CD4-positive, alpha-beta T cell (primary cell): ENCODE measurements at regions not wholly inside any gene's neighbourhood (a gene's known extent, or its start where the extent isn't known, plus 50 kb on each side); places are given as distances from the start of the nearest gene placed in this dataset.

Experiments used
- ATAC-seq: fragments of 200-7000 bp; cut with Tn5 transposase; one replicate; pipeline ENCODE4 v1.10.0; 2022; ENCODE audit warnings: mild to moderate bottlenecking; ENCODE audit not compliant: poor library complexity
- CTCF ChIA-PET: fragments of 350-600 bp; sonication (Branson Sonifier 250); formaldehyde crosslinking; loops from one replicate; lab custom pipeline; 2021; ENCODE audit warnings: antibody characterized with exemption, inconsistent platforms; lab: Charles Lee
- POLR2A ChIA-PET: fragments of 350-600 bp; sonication (Branson Sonifier 250); formaldehyde crosslinking; loops from one replicate; lab custom pipeline; 2021; ENCODE audit warnings: antibody characterized with exemption, inconsistent platforms; lab: Charles Lee
- DNase-seq, 14 experiments: peaks; one replicate each; pipeline ENCODE4 v3.0.0-alpha.2; 2013 to 2020; ENCODE audit warnings: mixed read lengths in 2 of 14
- H3K27ac ChIP-seq, 2 donors: one replicate each; pipeline versions ENCODE4 v1.5.1 to v1.7.0; 2013; ENCODE audit warnings: low read length in 2 of 2, low read depth in 1 of 2, mild to moderate bottlenecking in 1 of 2
- H3K27me3 ChIP-seq, 2 experiments: 1 replicate in 1 of 2; 2 replicates in 1 of 2; pipeline versions ENCODE4 v1.6.1 to v1.7.0; 2013; ENCODE audit warnings: low read length in 2 of 2, control low read depth in 1 of 2, mild to moderate bottlenecking in 1 of 2, moderate library complexity in 1 of 2; ENCODE audit not compliant: insufficient read depth in 2 of 2, control insufficient read depth in 1 of 2
- H3K36me3 ChIP-seq: one replicate; pipeline ENCODE4 v1.6.1; 2013; ENCODE audit warnings: low read length, control low read depth; ENCODE audit not compliant: insufficient read depth
- H3K4me1 ChIP-seq: one replicate; pipeline ENCODE4 v1.6.1; 2013; ENCODE audit warnings: low read length, control low read depth; ENCODE audit not compliant: insufficient read depth
- H3K4me3 ChIP-seq: one replicate; pipeline ENCODE4 v1.5.1; 2013; ENCODE audit warnings: mild to moderate bottlenecking, low read length, moderate library complexity
- H3K9me3 ChIP-seq, 2 experiments: 1 replicate in 1 of 2; 2 replicates in 1 of 2; pipeline versions ENCODE4 v1.6.1 to v1.7.0; 2013; ENCODE audit warnings: low read length in 2 of 2, mild to moderate bottlenecking in 2 of 2, control low read depth in 1 of 2, moderate library complexity in 1 of 2; ENCODE audit not compliant: control insufficient read depth in 1 of 2, insufficient read depth in 1 of 2
- H3K27ac Mint-ChIP-seq: one replicate; pipeline ENCODE4 v1.8.0; 2020; ENCODE audit warnings: mixed read lengths
- H3K27me3 Mint-ChIP-seq: one replicate; pipeline ENCODE4 v1.8.0; 2021; ENCODE audit warnings: mixed read lengths
- H3K36me3 Mint-ChIP-seq: one replicate; pipeline ENCODE4 v1.8.0; 2021; ENCODE audit warnings: low read depth, mixed read lengths
- H3K4me1 Mint-ChIP-seq: one replicate; pipeline ENCODE4 v1.8.0; 2021; ENCODE audit warnings: low read depth, mixed read lengths
- H3K4me3 Mint-ChIP-seq: one replicate; pipeline ENCODE4 v1.8.0; 2020; ENCODE audit warnings: mild to moderate bottlenecking, mixed read lengths
- H3K9me3 Mint-ChIP-seq: one replicate; pipeline ENCODE4 v1.8.0; 2020; ENCODE audit warnings: mixed read lengths
- CTCF ChIP-seq: fragments of 200-600 bp; IDR thresholded peaks from one replicate; pipeline ENCODE4 v1.8.0; 2022; ENCODE audit warnings: antibody characterized with exemption, mild to moderate bottlenecking
- intact Hi-C, 2 experiments: fragments of 100-400 bp; cut with DNase I in 1 of 2; cut with micrococcal nuclease in 1 of 2; formaldehyde crosslinking; loops; one replicate each; pipeline versions ENCODE4 v1.15.1 to v1.9.0; 2023 to 2025; cut with DNase I, micrococcal nuclease

DNA sequence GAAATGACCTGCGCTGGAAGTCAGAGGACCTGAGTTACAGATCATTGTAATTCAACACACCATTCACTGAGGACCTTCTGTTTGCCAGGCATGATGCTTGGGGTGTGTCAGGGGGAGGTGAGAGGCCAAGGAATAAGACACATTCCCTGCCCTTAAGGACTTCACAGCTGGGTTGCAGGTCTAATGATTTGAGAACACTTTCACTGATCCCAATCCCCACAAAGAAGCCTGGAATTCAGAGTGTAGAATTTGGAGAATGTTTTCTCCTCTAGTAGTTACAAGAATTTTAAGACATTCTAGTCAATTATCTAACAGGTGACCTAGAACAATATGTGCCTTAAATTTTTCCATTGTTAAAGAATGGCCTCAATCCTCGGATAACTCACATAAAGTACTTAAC, 322.4 kb downstream of the TNS1 start:
- H3K36me3 ChIP-seq, result no peaks in the 10 kb centered on the region
- H3K4me3 Mint-ChIP-seq, result no peak overlapping the region
- no peak for DNase-seq
- ChIA-PET POLR2A (no interaction called here), CTCF (no interaction called here)
- no peaks in the 10 kb centered on the region for H3K36me3 Mint-ChIP-seq
- no peaks in the 10 kb centered on the region for H3K27me3 Mint-ChIP-seq
- H3K27ac ChIP-seq, result no peak overlapping the region
- no peaks in the 10 kb centered on the region for H3K9me3 ChIP-seq
- intact Hi-C loops, result no loop called here
- H3K27ac Mint-ChIP-seq, result no peak overlapping the region
- H3K4me3 ChIP-seq, result no peak overlapping the region
- ATAC-seq, result no peak
- H3K4me1 ChIP-seq, result no peaks in the 10 kb centered on the region
- no peaks in the 10 kb centered on the region for H3K4me1 Mint-ChIP-seq
- H3K9me3 Mint-ChIP-seq, result no peaks in the 10 kb centered on the region
- TF ChIP-seq CTCF, result no peak
- no peaks in the 10 kb centered on the region for H3K27me3 ChIP-seq

- Mint-ChIP-seq H3K27me3 (no peaks in the 10 kb centered on the region), H3K9me3 (no peaks in the 10 kb centered on the region), H3K4me3 (no peak overlapping the region), H3K36me3 (no peaks in the 10 kb centered on the region), H3K27ac (no peak overlapping the region), H3K4me1 (no peaks in the 10 kb centered on the region)
- ATAC-seq (no peak), DNase-seq (no peak)
- no peaks in the 10 kb centered on the region for H3K36me3 ChIP-seq
- no peak overlapping the region for H3K4me3 ChIP-seq
- no peak overlapping the region for H3K27ac ChIP-seq
- no peak for TF ChIP-seq CTCF
- H3K27me3 ChIP-seq, result no peaks in the 10 kb centered on the region
- intact Hi-C loops, result no loop called here
- POLR2A ChIA-PET, result no interaction called here
- H3K4me1 ChIP-seq, result no peaks in the 10 kb centered on the region
- CTCF ChIA-PET, result no interaction called here
- no peaks in the 10 kb centered on the region for H3K9me3 ChIP-seq
Measured at GRCh38 chr2:217673627-217674026, 329.2 kb downstream of the TNS1 start.

- Histone ChIP-seq H3K27me3 (no peaks in the 10 kb centered on the region), H3K27ac (no peak overlapping the region), H3K9me3 (no peaks in the 10 kb centered on the region), H3K36me3 (no peaks in the 10 kb centered on the region), H3K4me1 (no peaks in the 10 kb centered on the region), H3K4me3 (no peak overlapping the region)
- no peaks in the 10 kb centered on the region for H3K27me3 Mint-ChIP-seq
- POLR2A ChIA-PET, result no interaction called here
- intact Hi-C loops, result no loop called here
- CTCF ChIA-PET, result no interaction called here
- H3K4me1 Mint-ChIP-seq, result no peaks in the 10 kb centered on the region
- no peak for TF ChIP-seq CTCF
- ATAC-seq (no peak), DNase-seq (no peak)
- H3K27ac Mint-ChIP-seq, result no peak overlapping the region
- H3K36me3 Mint-ChIP-seq, result no peaks in the 10 kb centered on the region
- H3K9me3 Mint-ChIP-seq, result no peaks in the 10 kb centered on the region
- no peak overlapping the region for H3K4me3 Mint-ChIP-seq
Measured at GRCh38 chr2:217672472-217672871, 330.3 kb downstream of the TNS1 start.
